ENCODE measurements at regions not wholly inside any gene's neighbourhood (a gene's known extent, or its start where the extent isn't known, plus 50 kb on each side); places are given as distances from the start of the nearest gene placed in this dataset.

- TF ChIP-seq CTCF (IDR thresholded peaks at IDR 0.05; ENCODE audit: poor library complexity) = no peak
- TF ChIP-seq EZH2phosphoT487 (IDR thresholded peaks at IDR 0.05; ENCODE audit: low read depth, severe bottlenecking, unreplicated experiment) = no peak
- TF ChIP-seq EZH2 (IDR thresholded peaks at IDR 0.05; ENCODE audit: borderline replicate concordance) = no peak
Observed at GRCh38 chr15:62896380-62896866, 146.1 kb upstream of the TPM1 start.
